ENCODE measurements at regions not wholly inside any gene's neighbourhood (a gene's known extent, or its start where the extent isn't known, plus 50 kb on each side); places are given as distances from the start of the nearest gene placed in this dataset.

- H3K27ac ChIP-seq (ENCODE audit: low read depth, low read length, poor library complexity, severe bottlenecking), result no peak overlapping the region
- intact Hi-C loops (cut with micrococcal nuclease; ENCODE audit: unreplicated experiment), result no loop called here
- CTCF ChIA-PET, result no interaction called here
- H3K4me1 ChIP-seq (ENCODE audit: insufficient read depth, low read length, poor library complexity, severe bottlenecking), result no peaks in the 10 kb centered on the region
- H3K27me3 ChIP-seq (replicated peaks; ENCODE audit: insufficient read depth, low read depth, low read length, poor library complexity), result no peaks in the 10 kb centered on the region
- TF ChIP-seq EZH2 (IDR thresholded peaks at IDR 0.05; ENCODE audit: borderline replicate concordance, low read depth, low read length, poor library complexity, severe bottlenecking), result no peak
- no peak for TF ChIP-seq CTCF (conservative IDR thresholded peaks at IDR 0.05; ENCODE audit: low read depth, low read length)
- no peaks in the 10 kb centered on the region for H3K36me3 ChIP-seq (ENCODE audit: insufficient read depth, low read length, poor library complexity, severe bottlenecking)
- H3K9me3 ChIP-seq (ENCODE audit: low read depth, low read length, poor library complexity, severe bottlenecking), result peaks cover 4% of the 10 kb centered on the region
- no TSS peak for BruUV-seq (replicated peaks)
- POLR2A ChIA-PET (ENCODE audit: low non-redundant PET), result no interaction called here
- no peak overlapping the region for H3K4me3 ChIP-seq (ENCODE audit: low read depth, low read length, poor library complexity, severe bottlenecking)
- DNase-seq (ENCODE audit: low spot score), result no peak
Observed at GRCh38 chr17:13209081-13209480, 191.3 kb upstream of the ELAC2 start.

- H3K27ac ChIP-seq (ENCODE audit: low read depth, low read length, poor library complexity, severe bottlenecking), result no peak overlapping the region
- intact Hi-C loops (cut with micrococcal nuclease; ENCODE audit: unreplicated experiment), result no loop called here
- no TSS peak for BruUV-seq (replicated peaks)
- no peaks in the 10 kb centered on the region for H3K4me1 ChIP-seq (ENCODE audit: insufficient read depth, low read length, poor library complexity, severe bottlenecking)
- no peak for TF ChIP-seq EZH2 (IDR thresholded peaks at IDR 0.05; ENCODE audit: borderline replicate concordance, low read depth, low read length, poor library complexity, severe bottlenecking)
- TF ChIP-seq CTCF (conservative IDR thresholded peaks at IDR 0.05; ENCODE audit: low read depth, low read length), result no peak
- peaks cover 18% of the 10 kb centered on the region for H3K9me3 ChIP-seq (ENCODE audit: low read depth, low read length, poor library complexity, severe bottlenecking)
- POLR2A ChIA-PET (ENCODE audit: low non-redundant PET), result no interaction called here
- no peak for DNase-seq (ENCODE audit: low spot score)
- no peaks in the 10 kb centered on the region for H3K27me3 ChIP-seq (replicated peaks; ENCODE audit: insufficient read depth, low read depth, low read length, poor library complexity)
- H3K4me3 ChIP-seq (ENCODE audit: low read depth, low read length, poor library complexity, severe bottlenecking), result no peak overlapping the region
- CTCF ChIA-PET, result no interaction called here
- no peaks in the 10 kb centered on the region for H3K36me3 ChIP-seq (ENCODE audit: insufficient read depth, low read length, poor library complexity, severe bottlenecking)
Observed at GRCh38 chr17:13204607-13205237, 186.9 kb upstream of the ELAC2 start.

GRCh38 chr17:13202835-13203234 is 185.0 kb upstream of the ELAC2 start:
- Histone ChIP-seq H3K4me1 (ENCODE audit: insufficient read depth, low read length, poor library complexity, severe bottlenecking) (no peaks in the 10 kb centered on the region), H3K9me3 (ENCODE audit: low read depth, low read length, poor library complexity, severe bottlenecking) (peaks cover 16% of the 10 kb centered on the region), H3K4me3 (ENCODE audit: low read depth, low read length, poor library complexity, severe bottlenecking) (no peak overlapping the region), H3K36me3 (ENCODE audit: insufficient read depth, low read length, poor library complexity, severe bottlenecking) (no peaks in the 10 kb centered on the region), H3K27me3 (replicated peaks; ENCODE audit: insufficient read depth, low read depth, low read length, poor library complexity) (no peaks in the 10 kb centered on the region), H3K27ac (ENCODE audit: low read depth, low read length, poor library complexity, severe bottlenecking) (no peak overlapping the region)
- ChIA-PET POLR2A (ENCODE audit: low non-redundant PET) (no interaction called here), CTCF (no interaction called here)
- DNase-seq (ENCODE audit: low spot score), result no peak
- no peak for TF ChIP-seq CTCF (conservative IDR thresholded peaks at IDR 0.05; ENCODE audit: low read depth, low read length)
- TF ChIP-seq EZH2 (IDR thresholded peaks at IDR 0.05; ENCODE audit: borderline replicate concordance, low read depth, low read length, poor library complexity, severe bottlenecking), result no peak
- BruUV-seq (replicated peaks), result no TSS peak
- intact Hi-C loops (cut with micrococcal nuclease; ENCODE audit: unreplicated experiment), result no loop called here

Measured in A673 (cell line).